KMS-11 (cell line): ENCODE measurements at regions not wholly inside any gene's neighbourhood (a gene's known extent, or its start where the extent isn't known, plus 50 kb on each side); places are given as distances from the start of the nearest gene placed in this dataset.

Source experiments
- H2AFZ ChIP-seq: fragments of 200-600 bp; sonication (generic); 2 replicates; pipeline ENCODE4 v1.6.1; 2016; ENCODE audit warnings: antibody characterized with exemption, mixed run types, low read depth
- H3K27ac ChIP-seq: fragments of 200-600 bp; sonication (generic); 2 replicates; pipeline ENCODE4 v1.6.1; 2016; ENCODE audit warnings: mild to moderate bottlenecking, mixed run types
- H3K27me3 ChIP-seq: fragments of 200-600 bp; sonication (generic); 2 replicates; pipeline ENCODE4 v1.6.1; 2017; ENCODE audit warnings: mild to moderate bottlenecking, low read depth, mixed run types, moderate library complexity; ENCODE audit not compliant: insufficient read depth
- H3K36me3 ChIP-seq: fragments of 200-600 bp; sonication (generic); 2 replicates; pipeline ENCODE4 v1.6.1; 2017; ENCODE audit warnings: mild to moderate bottlenecking, mixed run types; ENCODE audit not compliant: insufficient read depth
- H3K4me1 ChIP-seq: fragments of 200-600 bp; sonication (generic); 2 replicates; pipeline ENCODE4 v1.6.1; 2016; ENCODE audit warnings: mild to moderate bottlenecking, low read depth, mixed run types; ENCODE audit not compliant: poor library complexity, severe bottlenecking
- H3K4me2 ChIP-seq: fragments of 200-600 bp; sonication (generic); 2 replicates; pipeline ENCODE4 v1.7.0; 2016; ENCODE audit warnings: mild to moderate bottlenecking, mixed run types
- H3K4me3 ChIP-seq: fragments of 200-600 bp; sonication (generic); IDR thresholded peaks from 2 replicates; pipeline ENCODE4 v1.6.1; 2017; ENCODE audit warnings: low read depth, low read length, mixed read lengths; ENCODE audit not compliant: insufficient read depth
- H3K79me2 ChIP-seq: fragments of 200-600 bp; sonication (generic); 2 replicates; pipeline ENCODE4 v1.6.1; 2016; ENCODE audit warnings: low read depth, mixed run types; ENCODE audit not compliant: insufficient read depth
- H3K9ac ChIP-seq: fragments of 200-600 bp; sonication (generic); 2 replicates; pipeline ENCODE4 v1.6.1; 2016; ENCODE audit warnings: mild to moderate bottlenecking, mixed run types
- H4K20me1 ChIP-seq: fragments of 200-600 bp; sonication (generic); 2 replicates; pipeline ENCODE4 v1.6.1; 2016; ENCODE audit warnings: mild to moderate bottlenecking, mixed run types; ENCODE audit not compliant: insufficient read depth
- TF ChIP-seq, protein P1 (sequence below): fragments of 200-600 bp; sonication (generic); conservative IDR thresholded peaks from 2 replicates; pipeline ENCODE4 v1.6.1; 2017; ENCODE audit warnings: low read depth, mild to moderate bottlenecking, antibody characterized with exemption, low read length, moderate library complexity, mixed read lengths

- Histone ChIP-seq H3K36me3 (no peaks in the 10 kb centered on the region), H2AFZ (no peak overlapping the region), H3K27ac (no peak overlapping the region), H3K9ac (no peak overlapping the region), H3K4me2 (peak overlapping the region; percentile 33; the same call in 1 of the 2 replicates), H3K4me1 (no peaks in the 10 kb centered on the region), H4K20me1 (no peaks in the 10 kb centered on the region), H3K79me2 (no peaks in the 10 kb centered on the region), H3K27me3 (no peaks in the 10 kb centered on the region; the same call in 1 of the 2 replicates), H3K4me3 (no peak overlapping the region)
- TF ChIP-seq, protein P1, sequence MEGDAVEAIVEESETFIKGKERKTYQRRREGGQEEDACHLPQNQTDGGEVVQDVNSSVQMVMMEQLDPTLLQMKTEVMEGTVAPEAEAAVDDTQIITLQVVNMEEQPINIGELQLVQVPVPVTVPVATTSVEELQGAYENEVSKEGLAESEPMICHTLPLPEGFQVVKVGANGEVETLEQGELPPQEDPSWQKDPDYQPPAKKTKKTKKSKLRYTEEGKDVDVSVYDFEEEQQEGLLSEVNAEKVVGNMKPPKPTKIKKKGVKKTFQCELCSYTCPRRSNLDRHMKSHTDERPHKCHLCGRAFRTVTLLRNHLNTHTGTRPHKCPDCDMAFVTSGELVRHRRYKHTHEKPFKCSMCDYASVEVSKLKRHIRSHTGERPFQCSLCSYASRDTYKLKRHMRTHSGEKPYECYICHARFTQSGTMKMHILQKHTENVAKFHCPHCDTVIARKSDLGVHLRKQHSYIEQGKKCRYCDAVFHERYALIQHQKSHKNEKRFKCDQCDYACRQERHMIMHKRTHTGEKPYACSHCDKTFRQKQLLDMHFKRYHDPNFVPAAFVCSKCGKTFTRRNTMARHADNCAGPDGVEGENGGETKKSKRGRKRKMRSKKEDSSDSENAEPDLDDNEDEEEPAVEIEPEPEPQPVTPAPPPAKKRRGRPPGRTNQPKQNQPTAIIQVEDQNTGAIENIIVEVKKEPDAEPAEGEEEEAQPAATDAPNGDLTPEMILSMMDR = no peak
Measured at GRCh38 chr2:240232264-240232915, 91.9 kb upstream of the OTOS start.

DNA sequence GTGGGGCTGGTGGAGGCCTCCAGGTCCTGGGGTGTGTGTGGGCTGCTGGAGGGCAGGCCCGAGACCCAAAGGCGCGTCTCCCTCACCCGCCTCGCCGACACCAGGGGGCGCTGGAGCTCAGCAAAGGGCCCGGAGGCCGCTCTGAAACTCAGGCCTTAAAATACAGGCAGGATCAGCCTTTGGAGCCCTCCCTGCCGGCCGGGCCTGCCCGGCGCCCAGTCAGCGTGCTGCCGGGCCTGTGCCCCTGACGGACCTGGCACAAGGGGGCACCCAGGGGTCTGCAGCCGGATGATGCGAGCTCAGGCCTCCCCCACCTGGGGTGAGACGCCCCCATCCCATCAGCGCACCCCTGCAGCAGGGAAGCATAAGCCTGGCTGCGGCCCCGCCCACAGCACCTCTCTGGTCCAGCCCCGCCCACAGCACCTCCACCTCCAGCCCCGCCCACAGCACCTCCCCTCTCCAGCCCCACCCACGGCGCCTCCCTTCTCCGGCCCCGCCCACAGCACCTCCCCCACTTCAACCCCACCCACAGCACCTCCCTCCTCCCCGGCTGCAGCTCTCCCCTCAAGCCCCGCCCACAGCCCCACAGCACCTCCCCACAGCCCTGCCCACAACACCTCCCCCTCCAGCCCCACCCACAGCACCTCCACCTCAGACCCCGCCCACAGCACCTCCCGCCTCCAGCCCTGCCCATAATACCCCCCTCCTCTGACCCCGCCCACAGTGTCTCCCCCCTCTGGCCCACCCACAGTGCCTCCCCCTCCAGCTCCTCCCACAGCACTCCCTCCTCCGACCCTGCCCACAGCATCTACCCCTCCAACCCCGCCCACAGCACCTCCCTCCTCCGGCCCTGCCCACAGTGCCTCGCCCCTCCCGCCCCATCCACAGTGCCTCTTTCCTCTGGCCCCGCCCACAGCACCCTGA is 92.8 kb upstream of the OTOS start:
- Histone ChIP-seq H3K27me3 (no peaks in the 10 kb centered on the region; the same call in 1 of the 2 replicates), H3K4me3 (no peak overlapping the region), H3K9ac (no peak overlapping the region), H3K4me1 (no peaks in the 10 kb centered on the region), H4K20me1 (no peaks in the 10 kb centered on the region), H3K4me2 (peak overlapping the region; percentile 33; the same call in 1 of the 2 replicates), H2AFZ (no peak overlapping the region; the same call in 1 of the 2 replicates), H3K79me2 (no peaks in the 10 kb centered on the region), H3K36me3 (no peaks in the 10 kb centered on the region), H3K27ac (no peak overlapping the region)
- TF ChIP-seq, protein P1 = peak; percentile 51

GRCh38 chr2:240233885-240234502 is 93.5 kb upstream of the OTOS start:
- no peaks in the 10 kb centered on the region for H3K36me3 ChIP-seq
- H3K9ac ChIP-seq = no peak overlapping the region
- H3K4me1 ChIP-seq = no peaks in the 10 kb centered on the region
- no peak overlapping the region for H3K4me3 ChIP-seq
- H3K27me3 ChIP-seq = no peaks in the 10 kb centered on the region; the same call in 1 of the 2 replicates
- no peaks in the 10 kb centered on the region for H4K20me1 ChIP-seq
- no peaks in the 10 kb centered on the region for H3K79me2 ChIP-seq
- TF ChIP-seq, protein P1 = no peak
- H2AFZ ChIP-seq = no peak overlapping the region
- peak overlapping the region; percentile 29; the same call in 1 of the 2 replicates for H3K4me2 ChIP-seq
- no peak overlapping the region for H3K27ac ChIP-seq

DNA sequence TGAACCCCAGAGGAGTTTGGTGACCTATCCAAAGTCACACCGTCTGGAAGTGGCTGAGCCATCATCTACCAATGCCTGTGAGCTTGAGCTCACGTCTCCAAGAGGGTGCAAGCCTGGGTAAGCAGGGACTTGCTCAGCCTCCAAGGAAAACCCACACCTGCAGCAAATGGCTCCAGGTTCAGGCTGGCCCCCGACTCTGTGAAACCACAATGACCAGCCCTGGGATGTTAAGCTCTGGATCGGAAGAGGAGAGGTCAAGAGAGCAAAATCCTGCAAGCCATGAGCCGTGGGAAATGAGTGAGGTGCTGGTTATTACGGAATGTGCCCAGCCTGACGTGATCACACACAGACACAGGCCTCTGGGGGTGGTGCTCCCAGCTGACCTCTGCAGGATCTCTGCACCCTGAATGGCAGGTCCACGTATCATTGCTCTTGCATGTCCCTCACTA is 94.1 kb upstream of the OTOS start:
- Histone ChIP-seq H3K27ac (no peak overlapping the region), H3K4me3 (no peak overlapping the region), H4K20me1 (no peaks in the 10 kb centered on the region), H3K36me3 (no peaks in the 10 kb centered on the region), H3K9ac (no peak overlapping the region), H2AFZ (no peak overlapping the region), H3K27me3 (no peaks in the 10 kb centered on the region; the same call in 1 of the 2 replicates), H3K4me2 (no peak overlapping the region), H3K79me2 (no peaks in the 10 kb centered on the region), H3K4me1 (no peaks in the 10 kb centered on the region)
- TF ChIP-seq, protein P1 = no peak
